Spleen (tissue), 11 donors: ENCODE measurements at regions not wholly inside any gene's neighbourhood (a gene's known extent, or its start where the extent isn't known, plus 50 kb on each side); places are given as distances from the start of the nearest gene placed in this dataset.

ENCODE experiments used
- DNase-seq: peaks from one replicate; pipeline ENCODE4 v3.0.0-alpha.2; 2020
- H3K27ac ChIP-seq, 8 donors: fragments of 200-600 bp; sonication (generic) in 7 of 8; 1 replicate in 4 of 8; 2 replicates in 4 of 8; pipeline versions ENCODE4 v1.5.0 to v1.8.0; 2016 to 2021; ENCODE audit warnings: inconsistent platforms in 4 of 8, mild to moderate bottlenecking in 4 of 8, moderate library complexity in 1 of 8
- H3K27me3 ChIP-seq, 7 donors: fragments of 200-600 bp; sonication (generic) in 6 of 7; replicated peaks in 1 of 7; 1 replicate in 4 of 7; 2 replicates in 3 of 7; pipeline versions ENCODE4 v1.5.0 to v1.8.0; 2016 to 2021; ENCODE audit warnings: inconsistent platforms in 3 of 7, mild to moderate bottlenecking in 1 of 7
- H3K36me3 ChIP-seq, 6 donors: fragments of 200-600 bp; sonication (generic) in 5 of 6; 1 replicate in 4 of 6; 2 replicates in 2 of 6; pipeline versions ENCODE4 v1.5.0 to v1.8.0; 2016 to 2021; ENCODE audit warnings: inconsistent platforms in 2 of 6
- H3K4me1 ChIP-seq, 6 donors: fragments of 200-600 bp; sonication (generic) in 5 of 6; 1 replicate in 3 of 6; 2 replicates in 3 of 6; pipeline versions ENCODE4 v1.5.0 to v1.8.0; 2016 to 2021; ENCODE audit warnings: inconsistent platforms in 3 of 6
- H3K4me3 ChIP-seq, 8 donors: fragments of 200-600 bp; sonication (generic) in 7 of 8; 1 replicate in 4 of 8; 2 replicates in 4 of 8; pipeline versions ENCODE4 v1.5.0 to v1.8.0; 2016 to 2021; ENCODE audit warnings: inconsistent platforms in 4 of 8, mild to moderate bottlenecking in 4 of 8, moderate library complexity in 2 of 8
- H3K9me3 ChIP-seq, 8 donors: fragments of 200-600 bp; sonication (generic) in 7 of 8; 1 replicate in 4 of 8; 2 replicates in 4 of 8; pipeline versions ENCODE4 v1.5.0 to v1.8.0; 2016 to 2021; ENCODE audit warnings: inconsistent platforms in 4 of 8
- POLR2A ChIP-seq, 3 donors: fragments of 450-650 bp; IDR thresholded peaks; one replicate each; pipeline ENCODE4 v1.5.1; 2017; ENCODE audit warnings: antibody characterized with exemption in 3 of 3, mild to moderate bottlenecking in 1 of 3
- POLR2AphosphoS5 ChIP-seq, 3 donors: sonication (generic); formaldehyde crosslinking; IDR thresholded peaks; one replicate each; pipeline ENCODE4 v1.5.1; 2017; ENCODE audit warnings: antibody characterized with exemption in 3 of 3
- WGBS, 5 donors: extraction: QIAGEN DNeasy Blood & Tissue Kit in 3 of 5; methylation state at CpG; one replicate each; pipeline versions ENCODE4 v1.1.5 to v1.1.7; 2013 to 2018; 5-methylcytosine and 5-hydroxymethylcytosine counted together
- intact Hi-C: fragments of 100-400 bp; cut with DNase I; formaldehyde crosslinking; loops from one replicate; pipeline ENCODE4 v1.15.0; 2023; ENCODE audit warnings: low total_unique reads
- TF ChIP-seq, protein P1 (sequence below), 11 experiments: fragments of 200-600 bp in 7 of 11; fragments of 450-650 bp in 4 of 11; sonication (generic) in 4 of 11; IDR thresholded peaks in 8 of 11; conservative IDR thresholded peaks in 3 of 11; 1 replicate in 7 of 11; 2 replicates in 4 of 11; pipeline versions ENCODE4 v1.4.0 to v1.8.0; 2016 to 2021; ENCODE audit warnings: antibody characterized with exemption in 11 of 11, inconsistent platforms in 4 of 11, mild to moderate bottlenecking in 1 of 11
- donor health status: healthy with polysubstance abuse.
- donor health status: DM: no; HTN: no; CAD: no; lungs with moderate emphysema.
- donor health status: DM: no; HTN: no; CAD: no.
- donor health status: Bipolar disorder and iron deficiency.
- donor health status: healthy.
- donor health status: DM: no; HTN: no; CAD: no.
- donor health status: DM: yes; HTN: yes; CAD: no.

DNA sequence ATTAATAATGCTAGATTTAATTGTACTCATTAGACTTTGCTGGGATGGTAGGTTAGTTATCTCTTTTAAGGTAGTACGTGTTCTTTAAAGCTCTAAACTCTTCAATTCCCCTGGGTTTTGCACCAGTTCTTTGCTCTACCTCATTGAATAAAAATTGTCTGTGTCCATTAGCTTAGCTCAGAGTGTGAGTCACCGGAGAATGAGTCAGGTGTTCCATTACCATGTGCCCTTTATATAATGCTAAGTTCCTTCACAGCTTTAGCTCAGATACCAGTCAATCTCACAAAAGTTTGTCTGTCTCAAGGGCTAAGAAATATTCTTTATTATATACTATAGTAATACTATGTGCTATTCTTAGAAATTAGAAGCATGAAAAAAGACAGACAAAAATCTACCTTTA lies 339.4 kb downstream of the PRELID2 start:
- no peak for TF ChIP-seq POLR2A (IDR thresholded peaks at IDR 0.05)
- TF ChIP-seq POLR2AphosphoS5 (IDR thresholded peaks at IDR 0.05): no peak
- TF ChIP-seq, protein P1, sequence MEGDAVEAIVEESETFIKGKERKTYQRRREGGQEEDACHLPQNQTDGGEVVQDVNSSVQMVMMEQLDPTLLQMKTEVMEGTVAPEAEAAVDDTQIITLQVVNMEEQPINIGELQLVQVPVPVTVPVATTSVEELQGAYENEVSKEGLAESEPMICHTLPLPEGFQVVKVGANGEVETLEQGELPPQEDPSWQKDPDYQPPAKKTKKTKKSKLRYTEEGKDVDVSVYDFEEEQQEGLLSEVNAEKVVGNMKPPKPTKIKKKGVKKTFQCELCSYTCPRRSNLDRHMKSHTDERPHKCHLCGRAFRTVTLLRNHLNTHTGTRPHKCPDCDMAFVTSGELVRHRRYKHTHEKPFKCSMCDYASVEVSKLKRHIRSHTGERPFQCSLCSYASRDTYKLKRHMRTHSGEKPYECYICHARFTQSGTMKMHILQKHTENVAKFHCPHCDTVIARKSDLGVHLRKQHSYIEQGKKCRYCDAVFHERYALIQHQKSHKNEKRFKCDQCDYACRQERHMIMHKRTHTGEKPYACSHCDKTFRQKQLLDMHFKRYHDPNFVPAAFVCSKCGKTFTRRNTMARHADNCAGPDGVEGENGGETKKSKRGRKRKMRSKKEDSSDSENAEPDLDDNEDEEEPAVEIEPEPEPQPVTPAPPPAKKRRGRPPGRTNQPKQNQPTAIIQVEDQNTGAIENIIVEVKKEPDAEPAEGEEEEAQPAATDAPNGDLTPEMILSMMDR (IDR thresholded peaks at IDR 0.05 in 8 of 11, conservative IDR thresholded peaks at IDR 0.05 in 3 of 11): no peak
- intact Hi-C loops: no loop called here
- no peak overlapping the region for H3K27ac ChIP-seq
- DNase-seq: no peak
- WGBS, 5 donors: 78 to 90% (median 87%) methylated on average over 2 of the region's 2 CpGs
- no peaks in the 10 kb centered on the region for H3K4me1 ChIP-seq
- no peaks in the 10 kb centered on the region for H3K27me3 ChIP-seq
- H3K4me3 ChIP-seq: no peak overlapping the region
- no peaks in the 10 kb centered on the region for H3K36me3 ChIP-seq
- H3K9me3 ChIP-seq: peaks cover 0 to 19% (median 5%) of the 10 kb centered on the region in 8 donors

DNA sequence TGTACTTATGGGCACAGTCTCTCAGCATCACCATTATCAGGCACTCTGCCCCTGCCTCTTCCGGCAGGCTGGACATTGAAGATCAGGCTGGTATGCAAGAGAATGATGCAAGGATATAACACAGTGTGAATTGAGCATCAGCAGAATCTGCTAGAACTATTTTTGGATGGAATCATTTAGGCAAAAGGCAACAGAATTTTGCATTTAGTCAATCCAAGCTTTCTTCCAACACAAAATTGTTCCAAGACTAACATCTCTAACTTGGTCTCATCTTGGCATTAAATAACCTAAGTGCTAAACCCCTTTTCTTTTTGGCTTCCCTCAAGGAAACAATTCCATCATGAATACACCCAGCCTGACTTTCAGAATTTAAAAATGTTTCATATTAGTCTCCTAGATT lies 339.9 kb downstream of the PRELID2 start:
- no peak for DNase-seq
- Histone ChIP-seq H3K27ac (no peak overlapping the region), H3K36me3 (no peaks in the 10 kb centered on the region), H3K27me3 (no peaks in the 10 kb centered on the region), H3K4me1 (no peaks in the 10 kb centered on the region), H3K4me3 (no peak overlapping the region), H3K9me3 (peaks cover 0 to 14% (median 5%) of the 10 kb centered on the region in 8 donors)
- WGBS, 5 donors: 88 to 96% (median 94%) methylated on average over 1 of the region's 1 CpG
- TF ChIP-seq, protein P1 (IDR thresholded peaks at IDR 0.05 in 8 of 11, conservative IDR thresholded peaks at IDR 0.05 in 3 of 11): no peak
- TF ChIP-seq POLR2AphosphoS5 (IDR thresholded peaks at IDR 0.05) (no peak), POLR2A (IDR thresholded peaks at IDR 0.05) (no peak)
- intact Hi-C loops: no loop called here

DNA sequence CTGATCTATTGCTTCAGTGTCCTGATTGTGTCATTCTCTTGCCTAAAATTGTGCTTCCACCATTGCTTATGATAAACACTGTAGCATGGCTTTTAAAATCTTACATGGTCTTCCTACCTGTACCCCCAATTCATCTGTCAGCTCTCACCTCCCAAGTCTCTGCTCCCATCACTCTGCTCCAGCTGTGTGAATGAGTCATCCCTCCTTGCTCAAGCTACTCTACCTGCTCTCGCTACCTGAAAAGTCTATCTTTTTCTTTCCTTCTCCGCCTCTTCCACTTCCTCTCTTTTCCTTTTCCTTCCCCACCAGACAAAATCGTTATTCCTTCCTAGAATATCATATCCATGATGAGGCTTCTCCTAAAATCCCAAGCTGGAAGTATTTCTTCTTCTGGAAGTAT lies 341.7 kb downstream of the PRELID2 start:
- Histone ChIP-seq H3K27me3 (no peaks in the 10 kb centered on the region), H3K4me1 (no peaks in the 10 kb centered on the region), H3K27ac (no peak overlapping the region), H3K9me3 (peaks cover 0 to 14% (median 5%) of the 10 kb centered on the region in 8 donors), H3K4me3 (no peak overlapping the region), H3K36me3 (no peaks in the 10 kb centered on the region)
- intact Hi-C loops: no loop called here
- 72 to 89% (median 75%) methylated on average over 3 of the region's 3 CpGs for WGBS, 5 donors
- TF ChIP-seq, protein P1 (IDR thresholded peaks at IDR 0.05 in 8 of 11, conservative IDR thresholded peaks at IDR 0.05 in 3 of 11): no peak
- no peak for TF ChIP-seq POLR2AphosphoS5 (IDR thresholded peaks at IDR 0.05)
- DNase-seq: no peak

DNA sequence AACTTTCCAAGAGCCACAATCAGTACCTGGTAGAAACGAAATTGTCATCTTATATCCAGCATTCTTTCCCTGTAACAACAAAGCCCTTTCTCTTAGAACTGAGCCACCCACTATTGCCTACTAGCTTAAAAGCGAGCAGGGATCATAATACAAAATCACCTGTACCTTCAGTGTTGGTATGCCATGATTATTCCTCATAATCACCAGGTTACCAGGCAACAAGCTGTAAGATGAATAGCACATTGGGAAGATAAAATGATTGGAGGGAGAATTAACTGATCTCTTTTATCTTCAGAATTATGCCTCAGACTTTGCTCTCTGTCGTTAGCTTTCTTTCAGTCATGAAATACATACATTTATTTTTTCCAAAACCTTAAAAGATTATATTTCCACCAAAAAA lies 345.6 kb downstream of the PRELID2 start:
- H3K27me3 ChIP-seq: no peaks in the 10 kb centered on the region
- no peaks in the 10 kb centered on the region for H3K36me3 ChIP-seq
- intact Hi-C loops: no loop called here
- 64 to 79% (median 75%) methylated on average over 3 of the region's 3 CpGs for WGBS, 5 donors
- peaks cover 0 to 3% (median 0%) of the 10 kb centered on the region in 8 donors for H3K9me3 ChIP-seq
- no peak for DNase-seq
- H3K4me1 ChIP-seq: no peaks in the 10 kb centered on the region
- no peak overlapping the region for H3K27ac ChIP-seq
- H3K4me3 ChIP-seq: no peak overlapping the region
- TF ChIP-seq POLR2AphosphoS5 (IDR thresholded peaks at IDR 0.05) (no peak), POLR2A (IDR thresholded peaks at IDR 0.05) (no peak)
- TF ChIP-seq, protein P1 (IDR thresholded peaks at IDR 0.05 in 8 of 11, conservative IDR thresholded peaks at IDR 0.05 in 3 of 11): no peak
